H9 (cell line): ENCODE measurements at regions not wholly inside any gene's neighbourhood (a gene's known extent, or its start where the extent isn't known, plus 50 kb on each side); places are given as distances from the start of the nearest gene placed in this dataset.

Experiments
- DNase-seq: peaks from one replicate; pipeline ENCODE4 v3.0.0-alpha.2; 2017
- H2AFZ ChIP-seq: one replicate; pipeline ENCODE4 v1.6.1; 2013; ENCODE audit warnings: mild to moderate bottlenecking, low read length, control low read depth, moderate library complexity
- H2AK5ac ChIP-seq: 2 replicates; pipeline ENCODE4 v1.6.1; 2013; ENCODE audit warnings: low read length, control low read depth, mixed read lengths; ENCODE audit not compliant: insufficient read length
- H2BK120ac ChIP-seq: one replicate; pipeline ENCODE4 v1.6.1; 2013; ENCODE audit warnings: low read depth, mild to moderate bottlenecking, low read length, control low read depth, inconsistent platforms; ENCODE audit not compliant: poor library complexity, severe bottlenecking
- H2BK12ac ChIP-seq: 2 replicates; pipeline ENCODE4 v1.6.1; 2013; ENCODE audit warnings: low read length, control low read depth, mixed read lengths, low read depth; ENCODE audit not compliant: insufficient read length
- H2BK15ac ChIP-seq: 2 replicates; pipeline ENCODE4 v1.6.1; 2013; ENCODE audit warnings: low read depth, low read length, control low read depth
- H2BK20ac ChIP-seq: one replicate; pipeline ENCODE4 v1.6.1; 2013; ENCODE audit warnings: low read depth, mild to moderate bottlenecking, low read length, control low read depth, inconsistent platforms; ENCODE audit not compliant: poor library complexity, severe bottlenecking
- H2BK5ac ChIP-seq: 2 replicates; pipeline ENCODE4 v1.6.1; 2013; ENCODE audit warnings: low read length, control low read depth, mixed read lengths; ENCODE audit not compliant: insufficient read length
- H3K14ac ChIP-seq: 2 replicates; pipeline ENCODE4 v1.6.1; 2013; ENCODE audit warnings: low read length, control low read depth; ENCODE audit not compliant: insufficient read depth
- H3K18ac ChIP-seq: 2 replicates; pipeline ENCODE4 v1.6.1; 2013; ENCODE audit warnings: low read depth, mild to moderate bottlenecking, mixed read lengths, low read length, control low read depth; ENCODE audit not compliant: insufficient read length
- H3K23ac ChIP-seq: 2 replicates; pipeline ENCODE4 v1.6.1; 2013; ENCODE audit warnings: low read length, control low read depth, mixed read lengths, low read depth; ENCODE audit not compliant: insufficient read length
- H3K23me2 ChIP-seq: 2 replicates; pipeline ENCODE4 v1.6.1; 2013; ENCODE audit warnings: low read depth, mild to moderate bottlenecking, mixed read lengths, low read length, control low read depth; ENCODE audit not compliant: insufficient read length, poor library complexity, severe bottlenecking
- H3K27ac ChIP-seq: 2 replicates; pipeline ENCODE4 v1.5.1; 2013; ENCODE audit warnings: low read length, control low read depth, mixed read lengths, low read depth; ENCODE audit not compliant: insufficient read length
- H3K27me3 ChIP-seq: 2 replicates; pipeline ENCODE4 v1.6.1; 2013; ENCODE audit warnings: low read length, control low read depth, inconsistent platforms; ENCODE audit not compliant: insufficient read depth
- H3K4ac ChIP-seq: 2 replicates; pipeline ENCODE4 v1.6.1; 2013; ENCODE audit warnings: low read depth, mild to moderate bottlenecking, control low read depth, inconsistent platforms, low read length, moderate library complexity
- H3K4me1 ChIP-seq: 2 replicates; pipeline ENCODE4 v1.6.1; 2013; ENCODE audit warnings: low read length, control low read depth, inconsistent platforms; ENCODE audit not compliant: insufficient read depth
- H3K4me2 ChIP-seq: 2 replicates; pipeline ENCODE4 v1.6.1; 2013; ENCODE audit warnings: low read length, control low read depth, mixed read lengths; ENCODE audit not compliant: insufficient read length, insufficient read depth
- H3K56ac ChIP-seq: 2 replicates; pipeline ENCODE4 v1.6.1; 2013; ENCODE audit warnings: low read depth, mild to moderate bottlenecking, mixed read lengths, low read length, control low read depth; ENCODE audit not compliant: insufficient read length
- H3K79me1 ChIP-seq: 2 replicates; pipeline ENCODE4 v1.6.1; 2013; ENCODE audit warnings: low read depth, mild to moderate bottlenecking, moderate library complexity, low read length, control low read depth, inconsistent platforms; ENCODE audit not compliant: insufficient read depth, poor library complexity, severe bottlenecking
- H3K79me2 ChIP-seq: 2 replicates; pipeline ENCODE4 v1.6.1; 2013; ENCODE audit warnings: low read length, control low read depth, inconsistent platforms; ENCODE audit not compliant: insufficient read depth
- H3K9ac ChIP-seq: 2 replicates; pipeline ENCODE4 v1.6.1; 2013; ENCODE audit warnings: low read length, control low read depth, mixed read lengths; ENCODE audit not compliant: insufficient read length; ENCODE audit errors: extremely low read depth
- H3K9me3 ChIP-seq: one replicate; pipeline ENCODE4 v1.6.1; 2013; ENCODE audit warnings: low read depth, low read length, inconsistent platforms; ENCODE audit not compliant: control insufficient read depth
- H3T11ph ChIP-seq: one replicate; pipeline ENCODE4 v1.6.1; 2013; ENCODE audit warnings: mild to moderate bottlenecking, low read length, control low read depth, inconsistent platforms
- H4K20me1 ChIP-seq: one replicate; pipeline ENCODE4 v1.6.1; 2013; ENCODE audit not compliant: control insufficient read depth, insufficient read length, insufficient read depth
- H4K5ac ChIP-seq: 2 replicates; pipeline ENCODE4 v1.6.1; 2013; ENCODE audit warnings: low read depth, mild to moderate bottlenecking, mixed read lengths, low read length, control low read depth; ENCODE audit not compliant: insufficient read length
- H4K8ac ChIP-seq: replicated peaks from 2 replicates; pipeline ENCODE4 v1.6.1; 2013; ENCODE audit warnings: low read length, control low read depth, mixed read lengths, low read depth; ENCODE audit not compliant: insufficient read length
- H4K91ac ChIP-seq: 2 replicates; pipeline ENCODE4 v1.6.1; 2013; ENCODE audit warnings: low read depth, mild to moderate bottlenecking, moderate library complexity, mixed read lengths, low read length, control low read depth; ENCODE audit not compliant: insufficient read length
- H3K27ac Mint-ChIP-seq, 3 experiments: 2 replicates in 2 of 3; 3 replicates in 1 of 3; pipeline ENCODE4 v1.8.0; 2020 to 2021; ENCODE audit warnings: mixed read lengths in 3 of 3, mild to moderate bottlenecking in 1 of 3, moderate library complexity in 1 of 3
- H3K27me3 Mint-ChIP-seq: 2 replicates; pipeline ENCODE4 v1.8.0; 2021; ENCODE audit warnings: low read depth, mild to moderate bottlenecking, moderate library complexity, mixed read lengths
- H3K36me3 Mint-ChIP-seq, 3 experiments: 2 replicates in 2 of 3; 3 replicates in 1 of 3; pipeline ENCODE4 v1.8.0; 2020 to 2021; ENCODE audit warnings: low read depth in 3 of 3, mixed read lengths in 3 of 3; ENCODE audit not compliant: insufficient read depth in 1 of 3
- H3K4me1 Mint-ChIP-seq, 2 experiments: 2 replicates each; pipeline ENCODE4 v1.8.0; 2020; ENCODE audit warnings: mixed read lengths in 2 of 2
- H3K4me3 Mint-ChIP-seq, 2 experiments: 2 replicates in 1 of 2; 3 replicates in 1 of 2; pipeline ENCODE4 v1.8.0; 2020 to 2021; ENCODE audit warnings: mild to moderate bottlenecking in 2 of 2, mixed read lengths in 2 of 2, moderate library complexity in 1 of 2
- H3K9me3 Mint-ChIP-seq, 2 experiments: 2 replicates in 1 of 2; 3 replicates in 1 of 2; pipeline ENCODE4 v1.8.0; 2020; ENCODE audit warnings: mild to moderate bottlenecking in 2 of 2, mixed read lengths in 2 of 2, moderate library complexity in 1 of 2
- WGBS: extraction: QIAGEN DNeasy Blood & Tissue Kit; methylation state at CpG from one replicate; pipeline ENCODE4 v1.1.7; 2013; ENCODE audit warnings: missing lambda C conversion rate, low lambda C conversion rate, mixed read lengths; ENCODE audit not compliant: insufficient read length; ENCODE audit errors: extremely low coverage; 5-methylcytosine and 5-hydroxymethylcytosine counted together
- TF ChIP-seq, protein P1 (sequence below): fragments of 200-600 bp; sonication (generic); conservative IDR thresholded peaks from 3 replicates; pipeline ENCODE4 v1.8.0; 2021; ENCODE audit warnings: antibody characterized with exemption, mild to moderate bottlenecking

DNA sequence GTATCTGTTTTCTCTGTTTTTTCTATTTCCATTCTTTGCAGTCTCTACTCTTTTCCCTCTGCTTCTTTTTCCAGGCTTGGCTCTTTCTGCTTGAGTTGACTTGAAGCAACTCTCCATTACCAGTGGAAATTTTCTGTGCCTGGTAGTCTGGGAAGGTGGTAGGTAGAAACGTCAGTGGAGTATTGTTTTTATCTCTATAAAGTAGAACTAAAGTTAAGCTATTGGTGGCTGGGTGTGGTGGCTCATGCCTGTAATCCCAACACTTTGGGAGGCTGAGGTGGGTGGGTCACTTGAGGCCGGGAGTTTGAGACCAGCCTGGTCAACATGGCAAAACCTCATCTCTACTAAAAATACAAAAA, 438.1 kb upstream of the AR start:
- Histone ChIP-seq H3K4me1 (no peaks in the 10 kb centered on the region), H2BK120ac (no peak overlapping the region), H3K56ac (no peak overlapping the region), H4K20me1 (no peaks in the 10 kb centered on the region), H3K27me3 (no peaks in the 10 kb centered on the region), H3K27ac (no peak overlapping the region), H2BK15ac (no peak overlapping the region), H4K91ac (no peak overlapping the region), H3K79me1 (no peaks in the 10 kb centered on the region), H3K23me2 (no peaks in the 10 kb centered on the region), H3T11ph (no peak overlapping the region), H3K9me3 (peaks cover 32% of the 10 kb centered on the region), H3K14ac (no peak overlapping the region), H3K23ac (no peak overlapping the region), H2BK5ac (no peak overlapping the region), H2BK20ac (no peak overlapping the region), H2AFZ (no peak overlapping the region), H2AK5ac (no peak overlapping the region), H4K5ac (no peak overlapping the region), H3K9ac (no peak overlapping the region), H3K4me2 (no peak overlapping the region), H3K18ac (no peak overlapping the region), H3K4ac (no peak overlapping the region), H4K8ac (no peak overlapping the region), H3K79me2 (no peaks in the 10 kb centered on the region), H2BK12ac (no peak overlapping the region)
- Mint-ChIP-seq H3K27ac (no peak overlapping the region), H3K36me3 (no peaks in the 10 kb centered on the region; a peak in 1 of 7 replicates), H3K9me3 (peaks cover 66 to 76% of the 10 kb centered on the region in 2 experiments), H3K4me1 (no peaks in the 10 kb centered on the region), H3K27me3 (no peaks in the 10 kb centered on the region), H3K4me3 (no peak overlapping the region)
- WGBS, result no CpG with 5 or more reads among the region's 2 CpGs
- TF ChIP-seq, protein P1, sequence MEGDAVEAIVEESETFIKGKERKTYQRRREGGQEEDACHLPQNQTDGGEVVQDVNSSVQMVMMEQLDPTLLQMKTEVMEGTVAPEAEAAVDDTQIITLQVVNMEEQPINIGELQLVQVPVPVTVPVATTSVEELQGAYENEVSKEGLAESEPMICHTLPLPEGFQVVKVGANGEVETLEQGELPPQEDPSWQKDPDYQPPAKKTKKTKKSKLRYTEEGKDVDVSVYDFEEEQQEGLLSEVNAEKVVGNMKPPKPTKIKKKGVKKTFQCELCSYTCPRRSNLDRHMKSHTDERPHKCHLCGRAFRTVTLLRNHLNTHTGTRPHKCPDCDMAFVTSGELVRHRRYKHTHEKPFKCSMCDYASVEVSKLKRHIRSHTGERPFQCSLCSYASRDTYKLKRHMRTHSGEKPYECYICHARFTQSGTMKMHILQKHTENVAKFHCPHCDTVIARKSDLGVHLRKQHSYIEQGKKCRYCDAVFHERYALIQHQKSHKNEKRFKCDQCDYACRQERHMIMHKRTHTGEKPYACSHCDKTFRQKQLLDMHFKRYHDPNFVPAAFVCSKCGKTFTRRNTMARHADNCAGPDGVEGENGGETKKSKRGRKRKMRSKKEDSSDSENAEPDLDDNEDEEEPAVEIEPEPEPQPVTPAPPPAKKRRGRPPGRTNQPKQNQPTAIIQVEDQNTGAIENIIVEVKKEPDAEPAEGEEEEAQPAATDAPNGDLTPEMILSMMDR, result no peak
- DNase-seq, result no peak
